ENCODE measurements at regions not wholly inside any gene's neighbourhood (a gene's known extent, or its start where the extent isn't known, plus 50 kb on each side); places are given as distances from the start of the nearest gene placed in this dataset.

- TF ChIP-seq CTCF (IDR thresholded peaks at IDR 0.05 in 8 of 11, conservative IDR thresholded peaks at IDR 0.05 in 3 of 11) (no peak), POLR2A (IDR thresholded peaks at IDR 0.05) (no peak), POLR2AphosphoS5 (IDR thresholded peaks at IDR 0.05) (no peak)
These were observed 175.5 kb upstream of the NCAM2 start for GRCh38 chr21:20822666-20823065.
